ENCODE measurements at regions not wholly inside any gene's neighbourhood (a gene's known extent, or its start where the extent isn't known, plus 50 kb on each side); places are given as distances from the start of the nearest gene placed in this dataset.

GRCh38 chr1:221919341-221919740, 177.5 kb upstream of the DUSP10 start:
- H3K9ac ChIP-seq (ENCODE audit: low read length), result no peak overlapping the region
- no peak overlapping the region for H2AFZ ChIP-seq (ENCODE audit: low read length)
- ChIA-PET CTCF (no interaction called here), POLR2A (ENCODE audit: unreplicated experiment) (no interaction called here)
- H3K4me2 ChIP-seq (ENCODE audit: low read length), result no peak overlapping the region
- no peaks in the 10 kb centered on the region for H3K9me2 ChIP-seq (replicated peaks; ENCODE audit: low read length)
- no peaks in the 10 kb centered on the region for H3K27me3 ChIP-seq (ENCODE audit: low read length)
- H3K27ac ChIP-seq (ENCODE audit: low read length), result no peak overlapping the region
- ATAC-seq, result no peak
- H3K36me3 ChIP-seq (ENCODE audit: low read depth, low read length), result no peaks in the 10 kb centered on the region
- TF ChIP-seq EZH2phosphoT487 (IDR thresholded peaks at IDR 0.05; ENCODE audit: borderline replicate concordance, low read length) (no peak), EZH2 (IDR thresholded peaks at IDR 0.05; ENCODE audit: low read length, unreplicated experiment) (no peak), CTCF (conservative IDR thresholded peaks at IDR 0.05; ENCODE audit: low read depth, low read length) (no peak)
- no peaks in the 10 kb centered on the region for H3K79me2 ChIP-seq (ENCODE audit: low read length)
- H3F3A ChIP-seq (ENCODE audit: low read length, unreplicated experiment), result no peaks in the 10 kb centered on the region
- no peak overlapping the region for H3K4me3 ChIP-seq (ENCODE audit: low read length)
- no TSS peak for BruUV-seq (replicated peaks)
- no peak for DNase-seq
- H3K9me3 ChIP-seq (ENCODE audit: low read length), result no peaks in the 10 kb centered on the region
- H3K4me1 ChIP-seq (ENCODE audit: insufficient read depth, low read length), result no peaks in the 10 kb centered on the region
- H4K20me1 ChIP-seq (ENCODE audit: low read length), result no peaks in the 10 kb centered on the region
- intact Hi-C loops (cut with micrococcal nuclease), result no loop called here

- Histone ChIP-seq H3K4me2 (ENCODE audit: low read length) (no peak overlapping the region), H3K9me2 (replicated peaks; ENCODE audit: low read length) (no peaks in the 10 kb centered on the region), H4K20me1 (ENCODE audit: low read length) (no peaks in the 10 kb centered on the region), H3K4me3 (ENCODE audit: low read length) (no peak overlapping the region), H3K79me2 (ENCODE audit: low read length) (no peaks in the 10 kb centered on the region), H3K9ac (ENCODE audit: low read length) (no peak overlapping the region), H2AFZ (ENCODE audit: low read length) (no peak overlapping the region), H3K4me1 (ENCODE audit: insufficient read depth, low read length) (peaks cover 6% of the 10 kb centered on the region; the same call in 1 of the 2 replicates), H3K9me3 (ENCODE audit: low read length) (no peaks in the 10 kb centered on the region), H3K27ac (ENCODE audit: low read length) (no peak overlapping the region), H3K27me3 (ENCODE audit: low read length) (no peaks in the 10 kb centered on the region), H3K36me3 (ENCODE audit: low read depth, low read length) (no peaks in the 10 kb centered on the region), H3F3A (ENCODE audit: low read length, unreplicated experiment) (no peaks in the 10 kb centered on the region)
- intact Hi-C loops (cut with micrococcal nuclease), result no loop called here
- ChIA-PET CTCF (no interaction called here), POLR2A (ENCODE audit: unreplicated experiment) (no interaction called here)
- ATAC-seq, result no peak
- TF ChIP-seq CTCF (conservative IDR thresholded peaks at IDR 0.05; ENCODE audit: low read depth, low read length) (no peak), EZH2 (IDR thresholded peaks at IDR 0.05; ENCODE audit: low read length, unreplicated experiment) (no peak), EZH2phosphoT487 (IDR thresholded peaks at IDR 0.05; ENCODE audit: borderline replicate concordance, low read length) (no peak)
- BruUV-seq (replicated peaks), result no TSS peak
- no peak for DNase-seq
These were observed 174.3 kb upstream of the DUSP10 start for GRCh38 chr1:221916176-221916575.

- H3K79me2 ChIP-seq (ENCODE audit: low read length), result no peaks in the 10 kb centered on the region
- intact Hi-C loops (cut with micrococcal nuclease), result no loop called here
- CTCF ChIA-PET, result no interaction called here
These were observed 173.9 kb upstream of the DUSP10 start for GRCh38 chr1:221915764-221916163.

More at GRCh38 chr1:221915764-221916163, 173.9 kb upstream of the DUSP10 start:
- Histone ChIP-seq H3K4me3 (ENCODE audit: low read length) (no peak overlapping the region), H3K36me3 (ENCODE audit: low read depth, low read length) (no peaks in the 10 kb centered on the region), H3K27ac (ENCODE audit: low read length) (no peak overlapping the region), H3F3A (ENCODE audit: low read length, unreplicated experiment) (no peaks in the 10 kb centered on the region), H3K27me3 (ENCODE audit: low read length) (no peaks in the 10 kb centered on the region), H3K4me2 (ENCODE audit: low read length) (no peak overlapping the region), H3K9me2 (replicated peaks; ENCODE audit: low read length) (no peaks in the 10 kb centered on the region), H2AFZ (ENCODE audit: low read length) (no peak overlapping the region), H4K20me1 (ENCODE audit: low read length) (no peaks in the 10 kb centered on the region), H3K9me3 (ENCODE audit: low read length) (no peaks in the 10 kb centered on the region), H3K9ac (ENCODE audit: low read length) (no peak overlapping the region), H3K4me1 (ENCODE audit: insufficient read depth, low read length) (peaks cover 6% of the 10 kb centered on the region; the same call in 1 of the 2 replicates)
- no peak for ATAC-seq
- DNase-seq, result no peak
- POLR2A ChIA-PET (ENCODE audit: unreplicated experiment), result no interaction called here
- TF ChIP-seq EZH2phosphoT487 (IDR thresholded peaks at IDR 0.05; ENCODE audit: borderline replicate concordance, low read length), result no peak
- no peak for TF ChIP-seq CTCF (conservative IDR thresholded peaks at IDR 0.05; ENCODE audit: low read depth, low read length)
- no peak for TF ChIP-seq EZH2 (IDR thresholded peaks at IDR 0.05; ENCODE audit: low read length, unreplicated experiment)
- no TSS peak for BruUV-seq (replicated peaks)

All from PC-3 (cell line).